ENCODE measurements at regions not wholly inside any gene's neighbourhood (a gene's known extent, or its start where the extent isn't known, plus 50 kb on each side); places are given as distances from the start of the nearest gene placed in this dataset.

- H3K27me3 ChIP-seq (ENCODE audit: insufficient read depth), result no peaks in the 10 kb centered on the region
- H3K27ac ChIP-seq (ENCODE audit: low read depth in 2 of 2, low read length in 1 of 2), result no peak overlapping the region
- H4K20me1 ChIP-seq (ENCODE audit: insufficient read depth), result no peaks in the 10 kb centered on the region
- H3K9ac ChIP-seq, result no peak overlapping the region
- H3K79me2 ChIP-seq (ENCODE audit: insufficient read depth), result no peaks in the 10 kb centered on the region
- no peaks in the 10 kb centered on the region for H3K9me2 ChIP-seq
- no peak for DNase-seq
- TF ChIP-seq RCOR1 (IDR thresholded peaks at IDR 0.05; ENCODE audit: low read length) (no peak), ZBTB33 (IDR thresholded peaks at IDR 0.05; ENCODE audit: borderline replicate concordance, low read depth) (no peak), FOSL2 (IDR thresholded peaks at IDR 0.05; ENCODE audit: borderline replicate concordance, low read depth) (no peak), MAX (IDR thresholded peaks at IDR 0.05; ENCODE audit: low read depth) (no peak), CTCF (IDR thresholded peaks at IDR 0.05) (no peak), CHD2 (IDR thresholded peaks at IDR 0.05; ENCODE audit: low read length, partially characterized antibody) (no peak), YY1 (IDR thresholded peaks at IDR 0.05; ENCODE audit: low read depth) (no peak), FOXM1 (IDR thresholded peaks at IDR 0.05; ENCODE audit: low read depth) (no peak), RXRA (IDR thresholded peaks at IDR 0.05; ENCODE audit: borderline replicate concordance, low read depth) (no peak), EP300 (IDR thresholded peaks at IDR 0.05; ENCODE audit: borderline replicate concordance in 1 of 2, low read depth in 1 of 2, low read length in 1 of 2) (no peak), TAF1 (IDR thresholded peaks at IDR 0.05; ENCODE audit: borderline replicate concordance, low read depth, low read length) (no peak)
- H3K4me1 ChIP-seq (ENCODE audit: control insufficient read depth in 1 of 2, insufficient read depth in 2 of 2, low read depth in 1 of 2, low read length in 1 of 2), result no peaks in the 10 kb centered on the region
- H3K36me3 ChIP-seq (replicated peaks in 1 of 2; ENCODE audit: control insufficient read depth in 1 of 2, insufficient read depth in 2 of 2, low read length in 1 of 2), result no peaks in the 10 kb centered on the region
- no peaks in the 10 kb centered on the region for H3F3A ChIP-seq (replicated peaks; ENCODE audit: insufficient read depth)
- H3K4me2 ChIP-seq, result no peak overlapping the region
- POLR2A ChIA-PET, result no interaction called here
- CTCF ChIA-PET, result interaction anchor here (1.0 to 3.3 kb wide), 3 partner anchors 9 to 360 kb away, joined by 3 to 14 read pairs (median 5); no protein-coding TSS in a partner anchor
- WGBS (ENCODE audit: low lambda C conversion rate), result 35% methylated on average over 4 of the region's 4 CpGs
- no peaks in the 10 kb centered on the region for H3K9me3 ChIP-seq
- no peak overlapping the region for H2AFZ ChIP-seq (ENCODE audit: low read depth)
- H3K4me3 ChIP-seq (ENCODE audit: low read depth in 2 of 2, low read length in 1 of 2), result no peak overlapping the region
Measured at GRCh38 chr9:89935801-89936200, 331.0 kb downstream of the GADD45G start.

- H4K20me1 ChIP-seq (ENCODE audit: insufficient read depth), result no peaks in the 10 kb centered on the region
- peaks cover 0 to 1% of the 10 kb centered on the region in 2 experiments; a peak in 1 of 4 replicates for H3K4me1 ChIP-seq (ENCODE audit: control insufficient read depth in 1 of 2, insufficient read depth in 2 of 2, low read depth in 1 of 2, low read length in 1 of 2)
- no peak overlapping the region for H3K9ac ChIP-seq
- ChIA-PET CTCF (interaction anchor here (0.8 to 3.3 kb wide), 4 partner anchors 8 to 339 kb away, joined by 3 to 14 read pairs (median 4); no protein-coding TSS in a partner anchor), POLR2A (no interaction called here)
- H3K4me3 ChIP-seq (ENCODE audit: low read depth in 2 of 2, low read length in 1 of 2), result no peak overlapping the region
- DNase-seq, result no peak
- H3K27ac ChIP-seq (ENCODE audit: low read depth in 2 of 2, low read length in 1 of 2), result no peak overlapping the region
- H2AFZ ChIP-seq (ENCODE audit: low read depth), result no peak overlapping the region
- no peak for TF ChIP-seq SIN3A (IDR thresholded peaks at IDR 0.05; ENCODE audit: borderline replicate concordance, low read depth, low read length)
- TF ChIP-seq PBX3 (IDR thresholded peaks at IDR 0.05), result no peak
- TF ChIP-seq MEF2A (IDR thresholded peaks at IDR 0.05; ENCODE audit: borderline replicate concordance, low read depth), result no peak
- no peak for TF ChIP-seq MAX (IDR thresholded peaks at IDR 0.05; ENCODE audit: low read depth)
- TF ChIP-seq JUND (IDR thresholded peaks at IDR 0.05), result no peak
- TF ChIP-seq TCF12 (IDR thresholded peaks at IDR 0.05), result no peak
- TF ChIP-seq CHD2 (IDR thresholded peaks at IDR 0.05; ENCODE audit: low read length, partially characterized antibody), result no peak
- no peak for TF ChIP-seq FOXJ3 (CRISPR knock-in tag; IDR thresholded peaks at IDR 0.05)
- no peak for TF ChIP-seq NFIC (IDR thresholded peaks at IDR 0.05; ENCODE audit: borderline replicate concordance)
- TF ChIP-seq RCOR1 (IDR thresholded peaks at IDR 0.05; ENCODE audit: low read length), result no peak
- TF ChIP-seq CTCF (IDR thresholded peaks at IDR 0.05), result no peak
- TF ChIP-seq ELF1 (IDR thresholded peaks at IDR 0.05), result no peak
- no peaks in the 10 kb centered on the region for H3K9me3 ChIP-seq
- no peaks in the 10 kb centered on the region for H3F3A ChIP-seq (replicated peaks; ENCODE audit: insufficient read depth)
- 44% methylated on average over 2 of the region's 2 CpGs for WGBS (ENCODE audit: low lambda C conversion rate)
- H3K27me3 ChIP-seq (ENCODE audit: insufficient read depth), result no peaks in the 10 kb centered on the region
- H3K9me2 ChIP-seq, result no peaks in the 10 kb centered on the region
- H3K4me2 ChIP-seq, result no peak overlapping the region
- no peaks in the 10 kb centered on the region for H3K36me3 ChIP-seq (replicated peaks in 1 of 2; ENCODE audit: control insufficient read depth in 1 of 2, insufficient read depth in 2 of 2, low read length in 1 of 2)
- no peaks in the 10 kb centered on the region for H3K79me2 ChIP-seq (ENCODE audit: insufficient read depth)
Measured at GRCh38 chr9:89937051-89937450, 332.2 kb downstream of the GADD45G start.

Measured in SK-N-SH (cell line).